Left ventricle myocardium inferior (tissue), 1 donor: ENCODE measurements at regions not wholly inside any gene's neighbourhood (a gene's known extent, or its start where the extent isn't known, plus 50 kb on each side); places are given as distances from the start of the nearest gene placed in this dataset.

Source experiments
- DNase-seq: peaks from one replicate; pipeline ENCODE4 v3.0.0-alpha.2; 2020
- H3K27ac ChIP-seq: fragments of 200-600 bp; replicated peaks from 2 replicates; pipeline ENCODE4 v1.8.0; 2021
- H3K27me3 ChIP-seq: fragments of 200-600 bp; 2 replicates; pipeline ENCODE4 v1.8.0; 2021; ENCODE audit warnings: low read depth
- H3K36me3 ChIP-seq: fragments of 200-600 bp; 2 replicates; pipeline ENCODE4 v1.8.0; 2021
- H3K4me1 ChIP-seq: fragments of 200-600 bp; 2 replicates; pipeline ENCODE4 v1.8.0; 2021
- H3K4me3 ChIP-seq: fragments of 200-600 bp; 2 replicates; pipeline ENCODE4 v1.8.0; 2021; ENCODE audit warnings: mild to moderate bottlenecking, moderate library complexity
- H3K9me3 ChIP-seq: fragments of 200-600 bp; replicated peaks from 2 replicates; pipeline ENCODE4 v1.8.0; 2021
- intact Hi-C: fragments of 100-400 bp; cut with micrococcal nuclease; formaldehyde crosslinking; loops from one replicate; pipeline ENCODE4 v1.11.0; 2022
- TF ChIP-seq, protein P1 (sequence below): fragments of 200-600 bp; IDR thresholded peaks from 2 replicates; pipeline ENCODE4 v1.8.0; 2021; ENCODE audit warnings: antibody characterized with exemption, mild to moderate bottlenecking, borderline replicate concordance
- donor health status: DM: no; HTN: yes; CAD: no; lungs with severe emphysema.

DNA sequence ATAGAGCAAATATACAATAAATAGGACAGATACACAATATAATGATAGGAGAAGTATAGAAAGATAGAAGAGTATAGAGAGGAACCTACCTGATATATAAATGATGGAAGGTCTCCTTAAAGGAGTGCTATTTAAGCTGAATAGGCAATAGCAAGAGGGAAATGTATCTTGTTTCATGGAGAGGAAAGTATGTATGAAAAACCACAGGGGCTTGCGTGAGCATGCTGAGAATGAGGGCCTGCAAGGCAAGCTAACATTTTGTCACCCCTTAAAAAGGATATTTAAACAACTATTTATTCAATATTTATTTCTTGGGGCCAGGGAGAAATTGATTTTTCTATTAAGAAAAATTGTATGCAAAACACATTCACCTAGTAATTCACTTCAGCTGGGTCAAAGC, 150.9 kb upstream of the ZRANB2 start:
- TF ChIP-seq, protein P1, sequence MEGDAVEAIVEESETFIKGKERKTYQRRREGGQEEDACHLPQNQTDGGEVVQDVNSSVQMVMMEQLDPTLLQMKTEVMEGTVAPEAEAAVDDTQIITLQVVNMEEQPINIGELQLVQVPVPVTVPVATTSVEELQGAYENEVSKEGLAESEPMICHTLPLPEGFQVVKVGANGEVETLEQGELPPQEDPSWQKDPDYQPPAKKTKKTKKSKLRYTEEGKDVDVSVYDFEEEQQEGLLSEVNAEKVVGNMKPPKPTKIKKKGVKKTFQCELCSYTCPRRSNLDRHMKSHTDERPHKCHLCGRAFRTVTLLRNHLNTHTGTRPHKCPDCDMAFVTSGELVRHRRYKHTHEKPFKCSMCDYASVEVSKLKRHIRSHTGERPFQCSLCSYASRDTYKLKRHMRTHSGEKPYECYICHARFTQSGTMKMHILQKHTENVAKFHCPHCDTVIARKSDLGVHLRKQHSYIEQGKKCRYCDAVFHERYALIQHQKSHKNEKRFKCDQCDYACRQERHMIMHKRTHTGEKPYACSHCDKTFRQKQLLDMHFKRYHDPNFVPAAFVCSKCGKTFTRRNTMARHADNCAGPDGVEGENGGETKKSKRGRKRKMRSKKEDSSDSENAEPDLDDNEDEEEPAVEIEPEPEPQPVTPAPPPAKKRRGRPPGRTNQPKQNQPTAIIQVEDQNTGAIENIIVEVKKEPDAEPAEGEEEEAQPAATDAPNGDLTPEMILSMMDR, result no peak
- no peaks in the 10 kb centered on the region for H3K36me3 ChIP-seq
- no peak for DNase-seq
- H3K9me3 ChIP-seq, result no peaks in the 10 kb centered on the region
- peaks cover 6% of the 10 kb centered on the region for H3K4me1 ChIP-seq
- no peak overlapping the region for H3K27ac ChIP-seq
- intact Hi-C loops, result no loop called here
- no peak overlapping the region for H3K4me3 ChIP-seq
- H3K27me3 ChIP-seq, result no peaks in the 10 kb centered on the region

DNA sequence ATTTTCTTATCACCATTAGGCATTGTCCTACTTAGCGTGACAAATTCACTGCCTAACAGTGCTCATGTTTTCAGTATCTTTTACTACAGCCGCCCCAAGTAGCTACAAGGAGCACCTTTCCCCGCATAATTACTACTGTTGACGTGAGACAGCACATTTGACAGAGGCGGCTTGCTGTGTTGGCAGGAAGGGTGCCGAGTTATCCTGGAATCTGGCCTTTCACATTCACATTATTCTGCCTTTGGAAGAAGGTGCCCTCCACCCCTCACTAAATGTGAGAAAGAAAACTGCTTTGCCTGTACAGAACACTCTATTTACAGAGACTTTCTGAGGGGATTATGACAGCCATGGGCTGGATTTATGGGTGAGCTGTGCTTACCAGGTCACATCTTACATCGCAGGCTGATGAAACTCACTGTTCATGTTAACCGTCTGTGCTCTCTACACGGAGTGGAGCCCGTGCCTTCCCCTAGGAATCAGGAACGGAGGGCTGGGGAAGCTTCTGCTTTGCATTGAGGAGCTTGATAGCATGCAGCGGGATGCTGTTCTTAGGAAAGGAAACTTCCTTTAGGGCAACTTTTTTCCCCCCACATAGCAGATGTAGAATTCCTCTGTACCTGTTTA, 148.0 kb upstream of the ZRANB2 start:
- TF ChIP-seq, protein P1, result no peak
- intact Hi-C loops, result no loop called here

DNA sequence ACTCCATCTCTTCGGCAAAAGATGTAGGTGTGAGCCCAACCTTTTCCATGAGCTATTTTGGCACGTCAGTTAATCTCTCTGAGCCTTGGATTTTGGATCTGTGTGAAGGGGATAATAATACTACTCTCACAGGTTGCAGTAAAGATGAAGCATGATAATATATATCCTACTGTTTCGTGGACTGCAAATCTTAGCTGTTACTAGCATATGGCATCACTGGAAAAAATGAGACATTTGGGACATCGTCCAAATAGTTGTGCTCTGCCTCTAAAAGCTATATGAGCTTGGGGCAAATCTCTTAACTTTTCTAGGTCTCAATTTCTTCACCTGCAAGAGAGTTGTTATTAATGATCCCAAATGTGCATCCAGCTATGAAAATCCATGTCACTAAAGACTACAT, 147.4 kb upstream of the ZRANB2 start:
- Histone ChIP-seq H3K4me3 (peak overlapping the region; percentile 40), H3K36me3 (no peaks in the 10 kb centered on the region), H3K9me3 (no peaks in the 10 kb centered on the region), H3K27me3 (no peaks in the 10 kb centered on the region), H3K4me1 (peaks cover 6% of the 10 kb centered on the region), H3K27ac (no peak overlapping the region)
- DNase-seq, result no peak
- TF ChIP-seq, protein P1, result no peak
- intact Hi-C loops, result no loop called here

More for the DNA sequence above, 148.0 kb upstream of the ZRANB2 start:
- Histone ChIP-seq H3K9me3 (no peaks in the 10 kb centered on the region), H3K27ac (no peak overlapping the region), H3K4me1 (peaks cover 6% of the 10 kb centered on the region), H3K27me3 (no peaks in the 10 kb centered on the region), H3K36me3 (no peaks in the 10 kb centered on the region), H3K4me3 (peak overlapping the region; percentile 40)
- DNase-seq, result no peak

DNA sequence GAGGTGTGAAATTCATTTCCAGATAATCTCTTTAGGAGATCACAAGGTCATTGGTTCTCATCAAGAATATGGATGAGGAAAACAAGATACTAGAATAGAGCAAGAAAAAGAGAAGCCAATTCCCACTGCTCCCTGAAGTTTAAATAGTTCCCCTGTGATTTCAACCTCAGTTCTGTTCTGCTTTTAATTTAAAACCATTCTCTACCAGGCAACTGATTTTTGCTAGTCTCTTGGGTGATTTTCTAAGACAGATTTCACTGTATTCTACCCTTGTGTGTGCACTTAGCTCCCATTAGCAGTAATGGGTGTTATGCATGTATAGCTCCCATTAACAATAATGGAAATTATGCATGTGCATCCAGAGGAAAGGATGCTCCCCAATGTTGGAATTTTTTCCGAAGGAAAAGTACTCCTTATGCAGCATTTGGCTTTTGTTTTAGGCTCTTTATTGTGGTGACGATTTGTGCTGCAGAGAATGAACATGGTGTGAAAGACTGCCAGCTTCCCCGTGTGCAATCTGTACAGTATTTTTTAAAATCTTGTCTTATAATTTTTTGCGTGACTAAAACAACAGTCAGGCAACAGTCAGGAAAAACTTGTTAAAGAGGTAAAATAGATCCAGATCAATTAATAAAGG, 144.0 kb upstream of the ZRANB2 start:
- peaks cover 6% of the 10 kb centered on the region for H3K4me1 ChIP-seq
- TF ChIP-seq, protein P1, result no peak
- no peaks in the 10 kb centered on the region for H3K36me3 ChIP-seq
- DNase-seq, result no peak
- H3K9me3 ChIP-seq, result no peaks in the 10 kb centered on the region
- intact Hi-C loops, result no loop called here
- no peak overlapping the region for H3K4me3 ChIP-seq
- H3K27ac ChIP-seq, result no peak overlapping the region
- no peaks in the 10 kb centered on the region for H3K27me3 ChIP-seq

DNA sequence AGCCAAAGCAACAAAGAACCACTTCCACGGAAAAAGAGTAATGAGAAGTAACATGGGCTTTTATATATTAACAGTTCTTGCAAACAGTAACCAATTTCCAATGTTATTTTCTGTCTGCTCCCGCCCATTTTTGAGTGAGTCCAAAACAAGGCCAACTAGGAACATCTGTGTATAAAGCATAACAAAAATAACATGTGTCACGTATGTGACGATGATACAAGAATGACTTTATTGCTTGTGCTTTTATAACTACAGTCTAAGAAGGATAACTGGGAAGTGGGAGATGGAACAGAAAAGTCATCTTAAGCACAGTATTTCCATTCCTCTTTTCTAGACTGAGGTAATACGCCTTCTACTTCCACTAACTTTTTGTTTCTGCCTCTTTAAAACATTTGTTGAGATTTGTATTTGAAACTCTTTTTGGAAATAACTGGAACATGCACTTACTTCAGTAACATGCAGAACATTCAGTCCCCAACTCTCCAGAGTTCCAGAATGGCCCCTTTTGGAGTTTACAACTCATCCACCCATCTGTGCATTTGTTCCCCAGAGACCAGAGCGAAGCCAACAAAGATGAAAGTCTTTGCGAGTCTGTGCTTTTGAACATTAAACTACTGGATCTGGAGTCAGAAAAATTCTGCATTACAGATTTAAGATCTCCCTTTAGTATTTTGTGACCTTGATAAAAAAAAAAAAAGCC, 143.0 kb upstream of the ZRANB2 start:
- peaks cover 4% of the 10 kb centered on the region for H3K9me3 ChIP-seq
- H3K27me3 ChIP-seq, result no peaks in the 10 kb centered on the region
- no peak for DNase-seq
- TF ChIP-seq, protein P1, result no peak
- no peak overlapping the region for H3K27ac ChIP-seq
- H3K4me1 ChIP-seq, result peaks cover 6% of the 10 kb centered on the region
- intact Hi-C loops, result no loop called here
- H3K4me3 ChIP-seq, result no peak overlapping the region
- H3K36me3 ChIP-seq, result no peaks in the 10 kb centered on the region
